ENCODE measurements at regions not wholly inside any gene's neighbourhood (a gene's known extent, or its start where the extent isn't known, plus 50 kb on each side); places are given as distances from the start of the nearest gene placed in this dataset.

- Histone ChIP-seq H3K9me3 (ENCODE audit: control insufficient read depth, insufficient read depth, low read length) (no peaks in the 10 kb centered on the region), H3K9ac (ENCODE audit: low read depth, low read length) (no peak overlapping the region), H3K36me3 (ENCODE audit: control insufficient read depth, insufficient read depth, low read length) (no peaks in the 10 kb centered on the region), H3K4me3 (ENCODE audit: low read depth, low read length) (no peak overlapping the region), H3K27ac (ENCODE audit: low read depth, low read length) (no peak overlapping the region), H3K27me3 (ENCODE audit: control insufficient read depth, insufficient read depth, low read length) (no peaks in the 10 kb centered on the region), H3K4me1 (ENCODE audit: control insufficient read depth, insufficient read depth, low read length) (no peaks in the 10 kb centered on the region)
These were observed 434.3 kb upstream of the TMTC1 start for GRCh38 chr12:30218073-30218472.

- Histone ChIP-seq H3K27ac (ENCODE audit: low read depth, low read length) (no peak overlapping the region), H3K4me3 (ENCODE audit: low read depth, low read length) (no peak overlapping the region), H3K27me3 (ENCODE audit: control insufficient read depth, insufficient read depth, low read length) (no peaks in the 10 kb centered on the region), H3K9ac (ENCODE audit: low read depth, low read length) (no peak overlapping the region), H3K9me3 (ENCODE audit: control insufficient read depth, insufficient read depth, low read length) (no peaks in the 10 kb centered on the region), H3K36me3 (ENCODE audit: control insufficient read depth, insufficient read depth, low read length) (no peaks in the 10 kb centered on the region), H3K4me1 (ENCODE audit: control insufficient read depth, insufficient read depth, low read length) (no peaks in the 10 kb centered on the region)
These were observed 429.4 kb upstream of the TMTC1 start for GRCh38 chr12:30213166-30213565.

- Histone ChIP-seq H3K4me3 (ENCODE audit: low read depth, low read length) (no peak overlapping the region), H3K9me3 (ENCODE audit: control insufficient read depth, insufficient read depth, low read length) (no peaks in the 10 kb centered on the region), H3K4me1 (ENCODE audit: control insufficient read depth, insufficient read depth, low read length) (no peaks in the 10 kb centered on the region), H3K9ac (ENCODE audit: low read depth, low read length) (no peak overlapping the region), H3K27me3 (ENCODE audit: control insufficient read depth, insufficient read depth, low read length) (no peaks in the 10 kb centered on the region), H3K27ac (ENCODE audit: low read depth, low read length) (no peak overlapping the region), H3K36me3 (ENCODE audit: control insufficient read depth, insufficient read depth, low read length) (no peaks in the 10 kb centered on the region)
These were observed 428.0 kb upstream of the TMTC1 start for GRCh38 chr12:30211743-30212142.

- H3K4me3 ChIP-seq (ENCODE audit: low read depth, low read length): no peak overlapping the region
- H3K36me3 ChIP-seq (ENCODE audit: control insufficient read depth, insufficient read depth, low read length): no peaks in the 10 kb centered on the region
- H3K27me3 ChIP-seq (ENCODE audit: control insufficient read depth, insufficient read depth, low read length): peaks cover 37% of the 10 kb centered on the region
- H3K4me1 ChIP-seq (ENCODE audit: control insufficient read depth, insufficient read depth, low read length): no peaks in the 10 kb centered on the region
- no peak overlapping the region for H3K27ac ChIP-seq (ENCODE audit: low read depth, low read length)
- H3K9ac ChIP-seq (ENCODE audit: low read depth, low read length): no peak overlapping the region
- no peaks in the 10 kb centered on the region for H3K9me3 ChIP-seq (ENCODE audit: control insufficient read depth, insufficient read depth, low read length)
These were observed 420.2 kb upstream of the TMTC1 start for GRCh38 chr12:30203981-30204380.

GRCh38 chr12:30202521-30203254, 418.9 kb upstream of the TMTC1 start:
- Histone ChIP-seq H3K27ac (ENCODE audit: low read depth, low read length) (no peak overlapping the region), H3K4me1 (ENCODE audit: control insufficient read depth, insufficient read depth, low read length) (peaks cover 4% of the 10 kb centered on the region), H3K9ac (ENCODE audit: low read depth, low read length) (no peak overlapping the region), H3K4me3 (ENCODE audit: low read depth, low read length) (no peak overlapping the region), H3K27me3 (ENCODE audit: control insufficient read depth, insufficient read depth, low read length) (peaks cover 37% of the 10 kb centered on the region), H3K9me3 (ENCODE audit: control insufficient read depth, insufficient read depth, low read length) (no peaks in the 10 kb centered on the region), H3K36me3 (ENCODE audit: control insufficient read depth, insufficient read depth, low read length) (no peaks in the 10 kb centered on the region)

- Histone ChIP-seq H3K4me3 (ENCODE audit: low read depth, low read length) (peak overlapping the region; percentile 62), H3K4me1 (ENCODE audit: control insufficient read depth, insufficient read depth, low read length) (peaks cover 9% of the 10 kb centered on the region), H3K27me3 (ENCODE audit: control insufficient read depth, insufficient read depth, low read length) (peaks cover 37% of the 10 kb centered on the region), H3K9ac (ENCODE audit: low read depth, low read length) (no peak overlapping the region), H3K9me3 (ENCODE audit: control insufficient read depth, insufficient read depth, low read length) (no peaks in the 10 kb centered on the region), H3K36me3 (ENCODE audit: control insufficient read depth, insufficient read depth, low read length) (no peaks in the 10 kb centered on the region), H3K27ac (ENCODE audit: low read depth, low read length) (no peak overlapping the region)
These were observed 417.8 kb upstream of the TMTC1 start for GRCh38 chr12:30201301-30202160.

- Histone ChIP-seq H3K27me3 (ENCODE audit: control insufficient read depth, insufficient read depth, low read length) (peaks cover 37% of the 10 kb centered on the region), H3K9me3 (ENCODE audit: control insufficient read depth, insufficient read depth, low read length) (no peaks in the 10 kb centered on the region), H3K4me3 (ENCODE audit: low read depth, low read length) (peak overlapping the region; percentile 62), H3K9ac (ENCODE audit: low read depth, low read length) (no peak overlapping the region), H3K27ac (ENCODE audit: low read depth, low read length) (no peak overlapping the region), H3K36me3 (ENCODE audit: control insufficient read depth, insufficient read depth, low read length) (no peaks in the 10 kb centered on the region), H3K4me1 (ENCODE audit: control insufficient read depth, insufficient read depth, low read length) (peaks cover 10% of the 10 kb centered on the region)
These were observed 417.1 kb upstream of the TMTC1 start for GRCh38 chr12:30200864-30201263.

GRCh38 chr12:30197392-30198057, 413.8 kb upstream of the TMTC1 start:
- no peaks in the 10 kb centered on the region for H3K9me3 ChIP-seq (ENCODE audit: control insufficient read depth, insufficient read depth, low read length)
- H3K27ac ChIP-seq (ENCODE audit: low read depth, low read length): peak overlapping the region; percentile 47
- no peak overlapping the region for H3K9ac ChIP-seq (ENCODE audit: low read depth, low read length)
- H3K4me1 ChIP-seq (ENCODE audit: control insufficient read depth, insufficient read depth, low read length): peaks cover 26% of the 10 kb centered on the region
- H3K4me3 ChIP-seq (ENCODE audit: low read depth, low read length): no peak overlapping the region
- H3K27me3 ChIP-seq (ENCODE audit: control insufficient read depth, insufficient read depth, low read length): peaks cover 34% of the 10 kb centered on the region
- no peaks in the 10 kb centered on the region for H3K36me3 ChIP-seq (ENCODE audit: control insufficient read depth, insufficient read depth, low read length)

GRCh38 chr12:30191696-30192455, 408.1 kb upstream of the TMTC1 start:
- Histone ChIP-seq H3K9ac (ENCODE audit: low read depth, low read length) (no peak overlapping the region), H3K27me3 (ENCODE audit: control insufficient read depth, insufficient read depth, low read length) (no peaks in the 10 kb centered on the region), H3K9me3 (ENCODE audit: control insufficient read depth, insufficient read depth, low read length) (no peaks in the 10 kb centered on the region), H3K36me3 (ENCODE audit: control insufficient read depth, insufficient read depth, low read length) (no peaks in the 10 kb centered on the region), H3K4me1 (ENCODE audit: control insufficient read depth, insufficient read depth, low read length) (peaks cover 17% of the 10 kb centered on the region), H3K27ac (ENCODE audit: low read depth, low read length) (no peak overlapping the region), H3K4me3 (ENCODE audit: low read depth, low read length) (no peak overlapping the region)

GRCh38 chr12:30188602-30189326, 405.0 kb upstream of the TMTC1 start:
- Histone ChIP-seq H3K4me1 (ENCODE audit: control insufficient read depth, insufficient read depth, low read length) (no peaks in the 10 kb centered on the region), H3K4me3 (ENCODE audit: low read depth, low read length) (no peak overlapping the region), H3K9ac (ENCODE audit: low read depth, low read length) (no peak overlapping the region), H3K27ac (ENCODE audit: low read depth, low read length) (no peak overlapping the region), H3K9me3 (ENCODE audit: control insufficient read depth, insufficient read depth, low read length) (no peaks in the 10 kb centered on the region), H3K27me3 (ENCODE audit: control insufficient read depth, insufficient read depth, low read length) (no peaks in the 10 kb centered on the region), H3K36me3 (ENCODE audit: control insufficient read depth, insufficient read depth, low read length) (no peaks in the 10 kb centered on the region)

Measured in HUES48 (cell line).